Thyroid gland (tissue), 4 donors: ENCODE measurements at regions not wholly inside any gene's neighbourhood (a gene's known extent, or its start where the extent isn't known, plus 50 kb on each side); places are given as distances from the start of the nearest gene placed in this dataset.

ENCODE experiments used
- POLR2A ChIP-seq, 2 donors: fragments of 450-650 bp; IDR thresholded peaks; one replicate each; pipeline ENCODE4 v1.6.1; 2017; ENCODE audit warnings: antibody characterized with exemption in 2 of 2, mild to moderate bottlenecking in 2 of 2, moderate library complexity in 1 of 2
- TF ChIP-seq, protein P1 (sequence below), 6 experiments: fragments of 200-600 bp in 3 of 6; fragments of 450-650 bp in 3 of 6; sonication (generic) in 3 of 6; IDR thresholded peaks; one replicate each; pipeline ENCODE4 v1.5.1; 2016 to 2019; ENCODE audit warnings: antibody characterized with exemption in 6 of 6, mild to moderate bottlenecking in 2 of 6, inconsistent platforms in 1 of 6, moderate library complexity in 1 of 6

DNA sequence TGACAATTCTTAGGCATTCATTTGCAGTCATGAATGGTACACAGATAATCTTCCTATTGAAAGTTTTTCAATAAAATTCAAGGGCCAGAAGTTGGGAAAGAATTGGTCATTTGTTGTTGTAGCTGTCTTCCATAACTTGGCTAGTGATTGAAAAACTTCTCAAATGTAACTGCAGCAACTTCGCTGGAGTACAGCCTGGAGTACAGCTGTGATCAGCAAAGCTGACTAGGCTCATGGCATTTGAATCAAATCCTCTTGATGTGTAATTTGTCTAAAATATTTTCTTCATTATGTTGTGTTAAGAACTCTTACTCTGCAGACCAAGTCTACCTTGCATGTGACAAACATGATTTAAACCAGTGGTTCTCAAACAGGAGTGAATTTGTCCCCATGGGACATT is 226.5 kb upstream of the STEAP1 start:
- TF ChIP-seq, protein P1, sequence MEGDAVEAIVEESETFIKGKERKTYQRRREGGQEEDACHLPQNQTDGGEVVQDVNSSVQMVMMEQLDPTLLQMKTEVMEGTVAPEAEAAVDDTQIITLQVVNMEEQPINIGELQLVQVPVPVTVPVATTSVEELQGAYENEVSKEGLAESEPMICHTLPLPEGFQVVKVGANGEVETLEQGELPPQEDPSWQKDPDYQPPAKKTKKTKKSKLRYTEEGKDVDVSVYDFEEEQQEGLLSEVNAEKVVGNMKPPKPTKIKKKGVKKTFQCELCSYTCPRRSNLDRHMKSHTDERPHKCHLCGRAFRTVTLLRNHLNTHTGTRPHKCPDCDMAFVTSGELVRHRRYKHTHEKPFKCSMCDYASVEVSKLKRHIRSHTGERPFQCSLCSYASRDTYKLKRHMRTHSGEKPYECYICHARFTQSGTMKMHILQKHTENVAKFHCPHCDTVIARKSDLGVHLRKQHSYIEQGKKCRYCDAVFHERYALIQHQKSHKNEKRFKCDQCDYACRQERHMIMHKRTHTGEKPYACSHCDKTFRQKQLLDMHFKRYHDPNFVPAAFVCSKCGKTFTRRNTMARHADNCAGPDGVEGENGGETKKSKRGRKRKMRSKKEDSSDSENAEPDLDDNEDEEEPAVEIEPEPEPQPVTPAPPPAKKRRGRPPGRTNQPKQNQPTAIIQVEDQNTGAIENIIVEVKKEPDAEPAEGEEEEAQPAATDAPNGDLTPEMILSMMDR (IDR thresholded peaks at IDR 0.05): no peak
- TF ChIP-seq POLR2A (IDR thresholded peaks at IDR 0.05): no peak
